Caco-2 (cell line): ENCODE measurements at regions not wholly inside any gene's neighbourhood (a gene's known extent, or its start where the extent isn't known, plus 50 kb on each side); places are given as distances from the start of the nearest gene placed in this dataset.
A peak's percentile ranks its signal among the peaks of the same experiment; 100 is the strongest.

Experiments
- BruUV-seq: library from RNA; stranded (reverse); fragments of 400-500 nt; replicated peaks from 2 replicates; lab custom pipeline; 2021; lab: Mats Ljungman, UMichigan
- CTCF ChIA-PET: fragments of 300-600 bp; sonication (Branson Sonifier 250); formaldehyde crosslinking; loops from one replicate; lab custom pipeline; 2022; ENCODE audit warnings: antibody characterized with exemption; lab: Charles Lee
- POLR2A ChIA-PET: fragments of 300-600 bp; sonication (Branson Sonifier 250); formaldehyde crosslinking; loops from one replicate; lab custom pipeline; 2022; ENCODE audit warnings: antibody characterized with exemption; lab: Charles Lee
- DNase-seq, 2 experiments: peaks; one replicate each; pipeline versions ENCODE4 v3.0.0 to v3.0.0-alpha.2; 2020 to 2022
- H3K27me3 ChIP-seq: replicated peaks from 2 replicates; pipeline ENCODE4 v1.6.0; 2011; ENCODE audit warnings: low read length; ENCODE audit not compliant: control insufficient read depth, insufficient read depth
- H3K36me3 ChIP-seq: 2 replicates; pipeline ENCODE4 v1.5.1; 2011; ENCODE audit warnings: low read length; ENCODE audit not compliant: control insufficient read depth, insufficient read depth
- H3K4me1 ChIP-seq: fragments of 250-450 bp; sonication (Bioruptor Pico); 2 replicates; pipeline ENCODE4 v1.5.1; 2020; ENCODE audit warnings: mild to moderate bottlenecking
- H3K4me3 ChIP-seq: 2 replicates; pipeline ENCODE4 v1.5.1; 2011; ENCODE audit warnings: low read depth, mild to moderate bottlenecking, control low read depth, low read length
- H3K9me3 ChIP-seq: fragments of 250-450 bp; sonication (Bioruptor Pico); 2 replicates; pipeline ENCODE4 v1.5.1; 2020; ENCODE audit warnings: mild to moderate bottlenecking, moderate library complexity
- H3K27ac Mint-ChIP-seq: one replicate; pipeline ENCODE4 v1.8.0; 2022; ENCODE audit warnings: mixed read lengths; ENCODE audit not compliant: unreplicated experiment
- H3K27me3 Mint-ChIP-seq: one replicate; pipeline ENCODE4 v1.8.0; 2022; ENCODE audit warnings: mixed read lengths; ENCODE audit not compliant: insufficient read depth, unreplicated experiment
- H3K36me3 Mint-ChIP-seq: one replicate; pipeline ENCODE4 v1.8.0; 2022; ENCODE audit warnings: mild to moderate bottlenecking, mixed read lengths; ENCODE audit not compliant: insufficient read depth, unreplicated experiment
- H3K4me1 Mint-ChIP-seq: one replicate; pipeline ENCODE4 v1.8.0; 2022; ENCODE audit warnings: low read depth, mixed read lengths; ENCODE audit not compliant: unreplicated experiment
- H3K4me3 Mint-ChIP-seq: one replicate; pipeline ENCODE4 v1.8.0; 2022; ENCODE audit warnings: mild to moderate bottlenecking, moderate library complexity, mixed read lengths; ENCODE audit not compliant: unreplicated experiment
- H3K9me3 Mint-ChIP-seq: one replicate; pipeline ENCODE4 v1.8.0; 2022; ENCODE audit warnings: mixed read lengths; ENCODE audit not compliant: unreplicated experiment
- CTCF ChIP-seq, 2 experiments: fragments of 200-600 bp in 1 of 2; IDR thresholded peaks; 1 replicate in 1 of 2; 2 replicates in 1 of 2; pipeline versions ENCODE4 v1.5.1 to v1.8.0; 2011 to 2022; ENCODE audit warnings: antibody characterized with exemption in 1 of 2, control low read depth in 1 of 2, inconsistent platforms in 1 of 2, low read depth in 1 of 2, low read length in 1 of 2, mild to moderate bottlenecking in 1 of 2, moderate library complexity in 1 of 2; ENCODE audit not compliant: insufficient read depth in 1 of 2, severe bottlenecking in 1 of 2, unreplicated experiment in 1 of 2
- intact Hi-C: fragments of 100-400 bp; cut with micrococcal nuclease; formaldehyde crosslinking; loops from one replicate; pipeline ENCODE4 v1.10.0; 2022; ENCODE audit not compliant: unreplicated experiment

- Histone ChIP-seq H3K4me3 (no peak overlapping the region), H3K27me3 (no peaks in the 10 kb centered on the region), H3K4me1 (no peaks in the 10 kb centered on the region), H3K9me3 (no peaks in the 10 kb centered on the region), H3K36me3 (no peaks in the 10 kb centered on the region)
- H3K9me3 Mint-ChIP-seq, result no peaks in the 10 kb centered on the region
- H3K4me3 Mint-ChIP-seq, result no peak overlapping the region
- H3K4me1 Mint-ChIP-seq, result no peaks in the 10 kb centered on the region
- peak in 1 of 2 experiments; percentile 3 for DNase-seq
- CTCF ChIA-PET, result no interaction called here
- H3K27ac Mint-ChIP-seq, result no peak overlapping the region
- TF ChIP-seq CTCF (IDR thresholded peaks at IDR 0.05; ENCODE audit: insufficient read depth in 1 of 2, low read depth in 1 of 2, low read length in 1 of 2, severe bottlenecking in 1 of 2, unreplicated experiment in 1 of 2), result peak in 1 of 2 experiments; percentile 32
- intact Hi-C loops, result no loop called here
- no TSS peak for BruUV-seq
- POLR2A ChIA-PET, result no interaction called here
- H3K27me3 Mint-ChIP-seq, result peaks cover 4% of the 10 kb centered on the region
- no peaks in the 10 kb centered on the region for H3K36me3 Mint-ChIP-seq
Measured at GRCh38 chr4:86482306-86483172, 111.6 kb upstream of the PTPN13 start.

GRCh38 chr4:86483173-86483490, 111.0 kb upstream of the PTPN13 start:
- no peaks in the 10 kb centered on the region for H3K9me3 ChIP-seq
- H3K36me3 Mint-ChIP-seq, result no peaks in the 10 kb centered on the region
- no peak overlapping the region for H3K4me3 ChIP-seq
- no peak overlapping the region for H3K27ac Mint-ChIP-seq
- TF ChIP-seq CTCF (IDR thresholded peaks at IDR 0.05; ENCODE audit: insufficient read depth in 1 of 2, low read depth in 1 of 2, low read length in 1 of 2, severe bottlenecking in 1 of 2, unreplicated experiment in 1 of 2), result no peak
- H3K9me3 Mint-ChIP-seq, result no peaks in the 10 kb centered on the region
- H3K4me1 ChIP-seq, result no peaks in the 10 kb centered on the region
- no TSS peak for BruUV-seq
- H3K27me3 ChIP-seq, result no peaks in the 10 kb centered on the region
- no peaks in the 10 kb centered on the region for H3K36me3 ChIP-seq
- H3K27me3 Mint-ChIP-seq, result peaks cover 4% of the 10 kb centered on the region
- H3K4me3 Mint-ChIP-seq, result no peak overlapping the region
- ChIA-PET POLR2A (no interaction called here), CTCF (no interaction called here)
- no peak for DNase-seq
- intact Hi-C loops, result no loop called here
- no peaks in the 10 kb centered on the region for H3K4me1 Mint-ChIP-seq

GRCh38 chr4:86483773-86484172, 110.3 kb upstream of the PTPN13 start:
- intact Hi-C loops, result no loop called here
- Mint-ChIP-seq H3K9me3 (no peaks in the 10 kb centered on the region), H3K27me3 (peaks cover 4% of the 10 kb centered on the region), H3K27ac (no peak overlapping the region), H3K4me3 (no peak overlapping the region), H3K36me3 (no peaks in the 10 kb centered on the region), H3K4me1 (no peaks in the 10 kb centered on the region)
- no peak for TF ChIP-seq CTCF (IDR thresholded peaks at IDR 0.05; ENCODE audit: insufficient read depth in 1 of 2, low read depth in 1 of 2, low read length in 1 of 2, severe bottlenecking in 1 of 2, unreplicated experiment in 1 of 2)
- DNase-seq, result no peak
- H3K9me3 ChIP-seq, result no peaks in the 10 kb centered on the region
- no peak overlapping the region for H3K4me3 ChIP-seq
- no TSS peak for BruUV-seq
- CTCF ChIA-PET, result no interaction called here
- POLR2A ChIA-PET, result no interaction called here
- no peaks in the 10 kb centered on the region for H3K4me1 ChIP-seq
- H3K36me3 ChIP-seq, result no peaks in the 10 kb centered on the region
- H3K27me3 ChIP-seq, result no peaks in the 10 kb centered on the region
